ENCODE measurements at regions not wholly inside any gene's neighbourhood (a gene's known extent, or its start where the extent isn't known, plus 50 kb on each side); places are given as distances from the start of the nearest gene placed in this dataset.

GRCh38 chr17:70352834-70353233 is 183.5 kb downstream of the KCNJ2 start:
- WGBS, 2 donors: 51 to 54% methylated on average over 3 of the region's 3 CpGs
- TF ChIP-seq POLR2A (IDR thresholded peaks at IDR 0.05): no peak
- TF ChIP-seq, protein P1, sequence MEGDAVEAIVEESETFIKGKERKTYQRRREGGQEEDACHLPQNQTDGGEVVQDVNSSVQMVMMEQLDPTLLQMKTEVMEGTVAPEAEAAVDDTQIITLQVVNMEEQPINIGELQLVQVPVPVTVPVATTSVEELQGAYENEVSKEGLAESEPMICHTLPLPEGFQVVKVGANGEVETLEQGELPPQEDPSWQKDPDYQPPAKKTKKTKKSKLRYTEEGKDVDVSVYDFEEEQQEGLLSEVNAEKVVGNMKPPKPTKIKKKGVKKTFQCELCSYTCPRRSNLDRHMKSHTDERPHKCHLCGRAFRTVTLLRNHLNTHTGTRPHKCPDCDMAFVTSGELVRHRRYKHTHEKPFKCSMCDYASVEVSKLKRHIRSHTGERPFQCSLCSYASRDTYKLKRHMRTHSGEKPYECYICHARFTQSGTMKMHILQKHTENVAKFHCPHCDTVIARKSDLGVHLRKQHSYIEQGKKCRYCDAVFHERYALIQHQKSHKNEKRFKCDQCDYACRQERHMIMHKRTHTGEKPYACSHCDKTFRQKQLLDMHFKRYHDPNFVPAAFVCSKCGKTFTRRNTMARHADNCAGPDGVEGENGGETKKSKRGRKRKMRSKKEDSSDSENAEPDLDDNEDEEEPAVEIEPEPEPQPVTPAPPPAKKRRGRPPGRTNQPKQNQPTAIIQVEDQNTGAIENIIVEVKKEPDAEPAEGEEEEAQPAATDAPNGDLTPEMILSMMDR (IDR thresholded peaks at IDR 0.05): no peak
- no peak for DNase-seq (ENCODE audit: low spot score in 2 of 2)
- intact Hi-C loops (cut with DNase I; ENCODE audit: low total_unique reads): no loop called here
- no peak overlapping the region for H3K4me3 ChIP-seq (ENCODE audit: low read depth, poor library complexity, severe bottlenecking)

DNA sequence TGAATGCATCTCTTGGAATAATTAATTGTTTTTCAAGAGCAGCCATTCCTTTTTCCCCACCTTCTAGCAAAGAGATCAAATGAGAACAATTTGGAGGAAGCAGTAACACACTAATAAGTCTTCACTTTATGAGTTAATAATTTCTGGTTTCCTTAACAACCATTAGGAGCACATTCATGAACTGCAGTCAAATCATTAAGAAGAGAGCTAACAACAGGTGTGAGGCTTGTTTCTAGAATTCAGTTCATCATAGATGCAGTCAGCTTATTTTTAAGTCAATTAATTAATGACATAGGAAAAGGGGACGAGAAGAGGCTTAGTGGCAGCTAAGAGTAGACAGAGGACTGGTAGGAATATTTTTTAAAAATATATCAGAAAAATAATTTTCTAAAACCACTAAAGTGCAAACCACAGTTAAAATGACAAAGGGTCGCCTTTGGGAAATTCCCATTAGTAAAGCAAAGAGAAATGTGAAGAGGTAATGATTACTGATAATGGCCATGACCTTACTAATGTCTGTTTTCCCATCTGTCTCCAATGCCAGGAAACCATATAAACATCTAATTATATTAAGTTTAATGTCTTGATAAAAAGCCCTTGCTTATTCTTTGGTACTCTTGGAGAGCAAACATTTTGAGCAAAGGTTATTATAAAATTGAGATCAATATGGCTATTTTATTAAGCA is 184.2 kb downstream of the KCNJ2 start:
- no peak for DNase-seq (ENCODE audit: low spot score in 2 of 2)
- WGBS, 2 donors: 76 to 91% methylated on average over 2 of the region's 2 CpGs
- intact Hi-C loops (cut with DNase I; ENCODE audit: low total_unique reads): no loop called here
- no peak overlapping the region for H3K4me3 ChIP-seq (ENCODE audit: low read depth, poor library complexity, severe bottlenecking)
- TF ChIP-seq, protein P1 (IDR thresholded peaks at IDR 0.05): no peak
- TF ChIP-seq POLR2A (IDR thresholded peaks at IDR 0.05): no peak

DNA sequence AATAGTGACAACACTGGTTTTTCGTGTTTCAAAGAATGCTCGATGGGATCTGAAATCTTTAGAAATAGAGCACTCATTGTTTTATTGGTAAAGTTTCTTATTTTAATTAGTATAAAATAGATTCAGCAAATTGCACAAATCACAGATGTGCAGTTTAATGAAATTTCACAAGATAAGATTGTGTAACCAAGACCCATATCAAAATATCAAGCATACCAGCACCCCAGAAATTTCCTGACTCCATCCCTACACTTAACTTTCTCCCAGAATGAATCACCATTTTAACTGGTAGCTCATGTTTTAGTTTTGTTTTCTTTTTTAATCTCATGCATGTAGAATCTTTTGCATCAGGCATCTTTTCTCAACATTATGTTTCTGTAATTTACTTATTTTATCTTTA is 185.9 kb downstream of the KCNJ2 start:
- intact Hi-C loops (cut with DNase I; ENCODE audit: low total_unique reads): no loop called here
- TF ChIP-seq, protein P1 (IDR thresholded peaks at IDR 0.05): no peak
- no peak for TF ChIP-seq POLR2A (IDR thresholded peaks at IDR 0.05)
- 49 to 59% methylated on average over 2 of the region's 2 CpGs for WGBS, 2 donors
- H3K4me3 ChIP-seq (ENCODE audit: low read depth, poor library complexity, severe bottlenecking): no peak overlapping the region
- DNase-seq (ENCODE audit: low spot score in 2 of 2): no peak

DNA sequence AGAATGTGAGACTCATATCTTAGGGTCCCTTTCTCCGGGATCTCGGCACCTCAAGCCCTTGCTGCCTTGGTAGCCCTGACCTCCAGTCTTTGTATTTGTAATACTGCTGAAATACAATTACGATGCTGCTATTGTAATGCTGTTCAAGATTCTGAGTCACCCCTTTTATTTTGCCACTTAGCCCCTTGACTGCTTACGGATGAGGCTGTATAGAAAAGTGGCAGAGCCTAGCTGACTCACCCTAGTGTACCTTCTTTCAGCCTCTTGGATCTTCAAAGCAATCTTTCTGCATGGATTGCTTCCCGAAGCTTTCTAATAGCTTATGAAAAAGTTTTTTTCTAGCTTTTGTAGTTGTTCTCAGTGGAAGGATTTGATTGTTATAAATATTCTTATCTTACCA is 187.9 kb downstream of the KCNJ2 start:
- TF ChIP-seq, protein P1 (IDR thresholded peaks at IDR 0.05): no peak
- TF ChIP-seq POLR2A (IDR thresholded peaks at IDR 0.05): no peak
- WGBS, 2 donors: 89% methylated on average over 5 of the region's 5 CpGs
- intact Hi-C loops (cut with DNase I; ENCODE audit: low total_unique reads): no loop called here

GRCh38 chr17:70365091-70365583 is 195.8 kb downstream of the KCNJ2 start:
- intact Hi-C loops (cut with DNase I; ENCODE audit: low total_unique reads): no loop called here
- no peak for TF ChIP-seq POLR2A (IDR thresholded peaks at IDR 0.05)
- TF ChIP-seq, protein P1 (IDR thresholded peaks at IDR 0.05): no peak

More for the DNA sequence above, 187.9 kb downstream of the KCNJ2 start:
- no peak overlapping the region for H3K4me3 ChIP-seq (ENCODE audit: low read depth, poor library complexity, severe bottlenecking)
- DNase-seq (ENCODE audit: low spot score in 2 of 2): no peak

GRCh38 chr17:70366386-70366785 is 197.1 kb downstream of the KCNJ2 start:
- no peak for DNase-seq (ENCODE audit: low spot score in 2 of 2)
- intact Hi-C loops (cut with DNase I; ENCODE audit: low total_unique reads): no loop called here
- TF ChIP-seq, protein P1 (IDR thresholded peaks at IDR 0.05): no peak
- H3K4me3 ChIP-seq (ENCODE audit: low read depth, poor library complexity, severe bottlenecking): no peak overlapping the region

More at GRCh38 chr17:70365091-70365583, 195.8 kb downstream of the KCNJ2 start:
- no peak for DNase-seq (ENCODE audit: low spot score in 2 of 2)
- H3K4me3 ChIP-seq (ENCODE audit: low read depth, poor library complexity, severe bottlenecking): no peak overlapping the region
- 17 to 53% methylated on average over 2 of the region's 2 CpGs for WGBS, 2 donors
